ENCODE measurements at regions not wholly inside any gene's neighbourhood (a gene's known extent, or its start where the extent isn't known, plus 50 kb on each side); places are given as distances from the start of the nearest gene placed in this dataset.
"Not testable (repeated sequence)": the region's sequence is repeated elsewhere in the genome, so short reads cannot be mapped to it uniquely, and the experiment has no call there.

GRCh38 chr6:164069350-164069990 lies 655.0 kb downstream of the QKI start:
- DNase-seq (ENCODE audit: low spot score) = no peak

GRCh38 chr6:164068527-164068926 lies 654.0 kb downstream of the QKI start:
- DNase-seq (ENCODE audit: low spot score) = no peak

GRCh38 chr6:164066766-164067165 lies 652.2 kb downstream of the QKI start:
- DNase-seq (ENCODE audit: low spot score) = no peak

- no peak for DNase-seq (ENCODE audit: low spot score)
Observed at GRCh38 chr6:164066335-164066734, 651.8 kb downstream of the QKI start.

- peak; percentile 1 for DNase-seq (ENCODE audit: low spot score)
Observed at GRCh38 chr6:164063346-164063745, 648.8 kb downstream of the QKI start.

- no peak for DNase-seq (ENCODE audit: low spot score)
Observed at GRCh38 chr6:164062872-164063271, 648.4 kb downstream of the QKI start.

- no peak for DNase-seq (ENCODE audit: low spot score)
Observed at GRCh38 chr6:164057876-164058275, 643.4 kb downstream of the QKI start.

- DNase-seq (ENCODE audit: low spot score) = no peak
Observed at GRCh38 chr6:164051427-164051826, 636.9 kb downstream of the QKI start.

GRCh38 chr6:164049517-164049988 lies 635.0 kb downstream of the QKI start:
- DNase-seq (ENCODE audit: low spot score) = no peak

- no peak for DNase-seq (ENCODE audit: low spot score)
Observed at GRCh38 chr6:164048840-164049516, 634.5 kb downstream of the QKI start.

- no peak for DNase-seq (ENCODE audit: low spot score)
Observed at GRCh38 chr6:164045082-164045481, 630.6 kb downstream of the QKI start.

GRCh38 chr6:164043656-164044055 lies 629.1 kb downstream of the QKI start:
- DNase-seq (ENCODE audit: low spot score) = not testable (repeated sequence)

GRCh38 chr6:164042212-164042611 lies 627.7 kb downstream of the QKI start:
- DNase-seq (ENCODE audit: low spot score) = no peak

GRCh38 chr6:164040994-164041393 lies 626.5 kb downstream of the QKI start:
- DNase-seq (ENCODE audit: low spot score) = no peak

GRCh38 chr6:164039954-164040375 lies 625.4 kb downstream of the QKI start:
- no peak for DNase-seq (ENCODE audit: low spot score)

- DNase-seq (ENCODE audit: low spot score) = no peak
Observed at GRCh38 chr6:164037171-164037870, 622.8 kb downstream of the QKI start.

GRCh38 chr6:164035900-164036485 lies 621.5 kb downstream of the QKI start:
- DNase-seq (ENCODE audit: low spot score) = peak; percentile 80

GRCh38 chr6:164034602-164035140 lies 620.2 kb downstream of the QKI start:
- no peak for DNase-seq (ENCODE audit: low spot score)

GRCh38 chr6:164025180-164025579 lies 610.7 kb downstream of the QKI start:
- no peak for DNase-seq (ENCODE audit: low spot score)

GRCh38 chr6:164023535-164023934 lies 609.0 kb downstream of the QKI start:
- DNase-seq (ENCODE audit: low spot score) = no peak

GRCh38 chr6:164022632-164023031 lies 608.1 kb downstream of the QKI start:
- no peak for DNase-seq (ENCODE audit: low spot score)

- no peak for DNase-seq (ENCODE audit: low spot score)
Observed at GRCh38 chr6:164021589-164022250, 607.2 kb downstream of the QKI start.

Measured in SW480 (cell line).